Right renal pelvis (tissue), 4 donors: ENCODE measurements at regions not wholly inside any gene's neighbourhood (a gene's known extent, or its start where the extent isn't known, plus 50 kb on each side); places are given as distances from the start of the nearest gene placed in this dataset.
A peak's percentile ranks its signal among the peaks of the same experiment; 100 is the strongest.

Source experiments
- DNase-seq, 4 donors: peaks; one replicate each; pipeline ENCODE4 v3.0.0-alpha.2; 2013; ENCODE audit warnings: low read depth in 4 of 4, low spot score in 3 of 4, missing footprints in 1 of 4

DNA sequence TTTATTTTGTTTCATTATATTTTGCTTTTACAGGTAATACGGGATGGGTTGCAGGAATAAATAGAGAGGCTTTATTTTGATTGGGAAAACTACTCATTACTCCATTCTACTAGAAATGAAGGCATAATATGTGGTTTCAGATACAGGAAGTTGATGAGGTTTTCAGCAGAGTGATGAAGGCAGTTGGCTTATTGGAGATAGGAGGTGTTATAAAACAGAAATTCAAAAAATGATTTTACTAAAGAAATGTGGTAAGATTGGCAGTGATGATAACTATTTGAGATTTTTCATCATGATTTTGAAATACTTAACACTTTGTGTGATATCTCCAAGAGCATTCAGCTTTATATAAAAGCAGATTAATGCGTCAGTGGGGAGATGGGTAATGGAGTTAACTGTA lies 1445.7 kb upstream of the CADM2 start:
- no peak for DNase-seq

DNA sequence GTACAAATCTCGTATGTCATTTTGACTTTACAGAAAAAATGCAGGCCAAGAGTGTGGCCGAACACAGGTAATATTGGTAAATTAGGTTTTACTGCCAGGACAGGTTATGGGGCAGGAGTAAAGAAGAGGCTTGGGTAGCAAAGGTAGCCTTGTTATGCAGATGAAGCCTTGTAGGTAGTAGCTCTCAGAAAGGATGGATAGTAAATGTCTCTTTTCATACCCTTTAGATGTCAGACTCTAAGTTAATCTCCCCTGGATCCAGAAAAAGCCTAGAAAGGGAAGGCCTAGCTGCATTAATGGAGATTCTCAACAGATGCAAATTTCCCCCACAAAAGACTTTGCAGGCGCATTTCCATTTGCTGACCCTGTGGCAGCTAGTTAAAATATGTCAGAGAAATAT lies 1445.1 kb upstream of the CADM2 start:
- no peak for DNase-seq

DNA sequence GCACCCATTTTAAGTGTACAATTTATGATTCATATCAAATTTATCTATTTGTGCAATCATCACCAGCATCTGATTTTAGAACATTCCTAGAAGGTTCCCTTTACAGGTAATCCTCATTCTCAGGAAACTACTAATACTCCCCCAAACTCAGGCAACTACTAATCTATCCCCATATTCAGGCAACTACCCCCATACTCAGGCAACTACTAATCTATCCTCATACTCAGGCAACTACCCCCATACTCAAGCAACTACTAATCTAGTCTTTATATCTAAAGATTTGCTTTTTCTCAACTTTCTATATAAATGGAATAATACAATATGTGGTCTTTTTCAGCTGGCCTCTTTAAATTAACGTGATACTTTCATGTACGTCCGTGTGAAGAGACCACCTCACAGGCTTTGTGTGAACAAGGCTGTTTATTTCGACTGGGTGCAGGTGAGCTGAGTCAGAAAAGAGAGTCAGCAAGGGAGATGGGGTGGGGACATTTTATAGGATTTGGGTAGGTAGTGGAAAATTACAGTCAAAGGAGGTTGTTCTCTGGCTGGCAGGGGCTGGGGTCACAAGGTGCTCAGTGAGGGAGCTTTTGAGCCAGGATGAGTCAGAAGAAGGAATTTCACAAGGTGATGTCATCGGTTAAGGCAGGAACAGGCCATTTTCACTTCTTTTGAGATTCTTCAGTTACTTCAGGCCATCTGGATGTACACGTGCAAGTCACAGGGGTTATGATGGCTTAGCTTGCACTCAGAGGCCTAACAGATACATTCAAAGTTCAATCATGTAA lies 1444.5 kb upstream of the CADM2 start:
- no peak for DNase-seq

DNA sequence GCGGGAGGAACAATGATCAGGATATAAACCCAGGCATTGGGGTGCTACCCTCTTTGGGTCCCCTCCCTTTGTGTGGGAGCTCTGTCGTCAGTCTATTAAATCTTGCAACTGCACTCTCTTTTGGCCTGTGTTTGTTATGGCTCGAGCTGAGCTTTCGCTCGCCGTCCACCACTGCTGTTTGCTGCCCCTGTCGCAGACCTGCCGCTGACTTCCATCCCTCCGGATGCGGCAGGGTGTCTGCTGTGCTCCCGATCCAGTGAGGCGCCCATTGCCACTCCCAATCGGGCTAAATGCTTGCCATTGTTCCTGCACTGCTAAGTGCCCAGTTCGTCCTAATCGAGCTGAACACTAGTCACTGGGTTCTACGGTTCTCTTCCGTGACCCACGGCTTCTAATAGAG lies 1443.7 kb upstream of the CADM2 start:
- no peak for DNase-seq

DNA sequence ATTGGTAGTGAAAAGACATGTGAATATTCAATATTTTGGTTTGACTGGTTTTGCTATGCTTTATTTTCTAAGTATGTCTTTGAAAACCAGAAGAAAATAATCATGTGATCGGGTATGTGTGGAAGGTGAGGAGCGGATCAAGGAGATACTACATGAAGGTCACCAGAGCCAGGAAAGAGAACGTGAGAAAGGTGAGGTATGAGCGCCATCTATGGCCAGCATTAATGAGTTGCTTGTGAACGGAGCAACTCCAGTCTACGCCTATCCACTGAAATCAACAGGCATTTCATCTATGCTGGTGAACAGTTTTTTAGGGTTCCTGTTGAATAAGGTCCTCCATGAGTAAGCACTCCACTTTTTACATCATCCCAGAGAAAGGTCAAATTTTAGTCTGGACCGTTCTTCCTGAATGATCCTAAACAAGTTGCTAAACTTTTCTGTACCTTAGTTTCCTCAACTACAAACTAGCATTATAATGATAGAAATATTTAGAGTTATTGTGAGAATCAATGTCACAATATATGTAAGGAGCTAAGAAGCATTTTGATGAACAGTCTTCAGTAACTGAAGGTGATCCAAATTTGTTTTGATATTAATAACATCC lies 1435.2 kb upstream of the CADM2 start:
- peak; percentile 24 to 55 (median 34) for DNase-seq

DNA sequence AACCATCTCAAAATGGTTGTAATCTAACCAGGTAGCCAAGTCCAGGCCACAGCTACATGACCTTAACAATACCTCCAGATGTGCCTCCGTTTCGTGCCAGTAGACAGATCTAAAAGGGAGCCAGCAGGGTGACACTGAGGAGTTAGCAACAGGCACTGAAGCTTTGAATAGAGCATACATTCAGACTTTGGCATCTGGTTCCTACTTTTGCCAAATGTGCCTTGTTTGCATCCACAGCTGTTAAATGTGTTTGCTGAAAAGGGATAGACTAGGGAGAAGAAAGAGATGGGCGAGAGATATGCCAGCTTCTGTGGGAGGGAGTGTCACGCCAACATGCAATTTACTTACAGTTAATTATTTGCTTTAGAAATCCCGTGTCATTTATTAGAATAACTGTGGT lies 1433.9 kb upstream of the CADM2 start:
- no peak for DNase-seq

DNA sequence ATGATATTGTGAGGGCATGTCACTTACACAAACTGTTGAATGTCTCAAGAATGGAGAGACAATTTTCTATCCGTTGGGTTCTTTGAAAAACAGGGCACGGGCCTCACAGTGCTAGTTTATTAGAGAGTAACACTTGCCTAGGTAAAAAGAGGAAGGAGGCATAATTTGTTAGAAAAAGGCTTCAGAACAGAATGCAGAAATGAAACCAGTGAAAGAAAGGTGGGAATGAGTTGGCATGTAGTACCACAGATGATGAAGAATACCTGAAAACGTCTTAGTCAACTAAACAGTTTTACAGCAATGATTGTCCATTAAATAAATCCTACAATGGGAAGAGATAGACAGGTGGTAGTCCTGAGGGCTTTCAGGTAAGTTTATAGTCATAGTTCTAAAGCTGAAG lies 1399.7 kb upstream of the CADM2 start:
- no peak for DNase-seq

DNA sequence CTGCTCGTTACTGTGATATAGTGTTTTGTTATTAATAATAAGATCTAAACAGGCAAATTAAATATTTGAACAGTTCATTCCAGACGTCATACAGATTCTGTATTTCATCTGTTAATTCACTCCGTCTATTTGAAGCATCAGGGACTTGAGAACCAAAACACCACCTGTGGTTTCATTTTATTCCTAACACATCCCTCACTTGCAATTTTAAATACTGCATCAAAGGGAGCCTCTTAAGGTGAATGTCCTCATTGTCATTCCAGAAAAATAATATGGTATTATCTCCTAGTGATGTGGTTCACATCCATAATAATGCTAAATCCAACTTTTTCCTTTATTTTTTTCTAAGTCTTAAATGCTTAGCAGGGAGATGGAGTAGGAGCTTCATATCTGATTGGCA lies 1390.9 kb upstream of the CADM2 start:
- no peak for DNase-seq

DNA sequence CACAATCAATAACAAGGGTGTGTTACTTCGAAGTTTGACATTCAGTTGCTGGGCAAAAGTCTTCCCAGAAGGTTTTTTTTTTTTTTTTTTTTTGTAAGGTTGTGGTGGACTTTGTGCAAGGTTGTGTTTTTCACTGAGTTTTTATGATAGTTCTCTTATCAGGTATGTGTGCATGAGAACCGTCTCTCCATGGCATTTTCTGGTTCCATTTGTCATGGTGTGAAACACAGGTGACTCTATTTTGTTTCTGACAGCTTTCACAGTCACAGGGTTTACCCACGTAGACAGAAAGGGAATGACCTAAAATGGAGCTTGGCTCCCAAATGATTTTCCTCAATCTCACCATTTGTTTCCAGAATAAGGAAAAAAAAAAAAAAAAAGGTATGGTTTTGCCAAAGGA lies 1377.2 kb upstream of the CADM2 start:
- DNase-seq: no peak

DNA sequence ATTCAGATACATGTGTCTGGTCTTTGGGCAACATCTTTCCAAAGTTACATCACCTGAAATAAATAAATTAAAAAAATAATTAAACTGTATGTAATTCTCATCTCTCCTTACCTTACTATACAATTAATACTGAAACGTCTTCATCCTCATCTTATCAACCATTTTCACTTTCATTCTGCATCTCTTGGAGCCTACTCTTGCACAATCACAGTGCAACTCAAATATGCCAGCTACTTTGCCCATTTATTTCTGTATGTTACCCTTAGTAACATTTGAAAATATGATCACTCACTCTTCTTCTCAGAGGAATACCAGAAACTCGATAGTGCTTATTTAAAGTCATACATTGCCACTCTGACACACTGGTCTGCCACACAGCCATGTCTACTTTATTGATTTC lies 1357.1 kb upstream of the CADM2 start:
- no peak for DNase-seq

DNA sequence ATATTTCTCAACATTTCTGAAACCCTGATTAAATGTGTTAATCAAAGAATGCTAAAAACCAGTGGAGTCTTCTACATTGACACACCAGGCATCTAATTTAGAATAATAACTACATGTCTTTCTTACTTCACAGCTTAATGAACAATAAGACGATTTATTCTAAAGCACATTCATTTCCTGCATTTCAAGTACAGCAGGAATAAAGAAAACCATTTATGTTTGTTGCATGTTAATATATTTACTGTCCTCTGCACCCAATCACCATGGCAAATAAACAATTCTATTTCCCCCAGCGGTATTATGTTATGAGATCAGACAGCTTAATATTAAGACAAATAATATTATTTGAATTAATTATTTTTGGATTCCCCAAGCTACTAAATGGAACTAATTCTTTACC lies 1336.3 kb upstream of the CADM2 start:
- DNase-seq: no peak

DNA sequence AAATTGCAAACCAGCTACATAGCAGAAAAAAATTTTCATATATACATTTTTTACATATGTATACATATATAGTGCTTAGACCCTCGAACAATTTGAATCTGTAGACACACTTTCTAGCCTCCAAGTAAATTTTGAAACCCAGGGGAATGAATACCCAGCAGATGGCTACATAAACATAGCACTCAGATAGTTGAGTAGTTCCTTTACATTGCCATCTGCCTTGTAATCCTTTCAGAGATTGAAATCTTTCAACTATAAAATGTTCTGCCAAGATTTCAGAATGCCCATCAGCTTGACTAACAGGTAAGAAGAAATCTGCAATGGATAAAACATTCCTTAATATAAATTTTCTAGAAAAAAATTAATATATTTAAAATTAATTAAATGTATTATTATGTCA lies 1333.5 kb upstream of the CADM2 start:
- DNase-seq: no peak

DNA sequence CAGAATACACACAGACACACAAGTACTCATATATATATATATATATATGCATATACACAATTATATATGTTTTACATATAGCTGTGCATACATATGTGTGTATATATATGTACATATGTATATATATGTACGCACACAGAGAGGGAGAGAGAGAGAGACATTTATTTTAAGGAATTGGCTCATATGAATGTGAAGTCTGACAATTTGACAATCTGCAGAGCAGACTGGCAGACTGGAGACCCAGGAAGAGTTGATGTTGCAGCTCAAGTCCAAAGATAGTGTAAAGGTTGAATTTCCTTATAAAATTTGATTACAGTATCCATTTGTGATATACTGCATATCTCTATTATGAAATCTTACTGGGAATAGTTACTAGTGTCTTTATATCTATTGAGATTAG lies 1330.3 kb upstream of the CADM2 start:
- no peak for DNase-seq

DNA sequence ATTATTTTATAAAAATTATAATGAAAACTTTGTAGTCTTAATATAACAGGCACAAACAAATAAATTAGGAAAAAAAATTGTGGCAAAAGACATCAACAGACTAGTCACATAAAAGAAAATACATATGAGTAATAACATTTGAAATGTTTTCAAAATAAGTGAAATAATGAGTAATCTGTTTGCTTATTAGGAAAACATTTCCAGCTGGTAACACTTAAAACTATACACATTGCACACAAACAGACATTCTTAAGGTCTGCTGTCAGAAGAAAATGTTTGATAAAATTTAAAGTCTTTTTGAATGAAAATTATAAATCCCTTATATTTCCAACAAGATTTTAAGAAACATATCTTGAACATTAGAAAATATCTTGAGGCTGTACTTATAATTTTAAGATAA lies 1326.3 kb upstream of the CADM2 start:
- DNase-seq: no peak

DNA sequence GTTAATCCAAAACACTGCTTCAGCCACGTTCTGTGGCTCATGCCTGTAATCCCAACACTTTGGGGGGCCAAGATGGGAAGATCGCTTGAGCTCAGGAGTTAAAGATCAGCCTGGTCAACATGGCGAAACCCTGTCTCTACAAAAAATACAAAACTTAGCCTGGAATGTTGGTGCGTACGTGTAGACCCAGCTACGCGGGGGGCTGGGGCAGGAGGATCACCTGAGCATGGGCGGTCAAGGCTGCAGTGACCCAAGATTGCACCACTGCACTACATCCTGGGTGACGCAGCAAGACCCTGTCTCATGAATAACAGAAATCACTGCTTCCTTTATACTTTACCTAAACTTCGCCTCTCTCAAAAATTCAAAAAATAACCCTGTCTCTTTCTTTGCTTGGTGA lies 1325.0 kb upstream of the CADM2 start:
- DNase-seq: no peak

DNA sequence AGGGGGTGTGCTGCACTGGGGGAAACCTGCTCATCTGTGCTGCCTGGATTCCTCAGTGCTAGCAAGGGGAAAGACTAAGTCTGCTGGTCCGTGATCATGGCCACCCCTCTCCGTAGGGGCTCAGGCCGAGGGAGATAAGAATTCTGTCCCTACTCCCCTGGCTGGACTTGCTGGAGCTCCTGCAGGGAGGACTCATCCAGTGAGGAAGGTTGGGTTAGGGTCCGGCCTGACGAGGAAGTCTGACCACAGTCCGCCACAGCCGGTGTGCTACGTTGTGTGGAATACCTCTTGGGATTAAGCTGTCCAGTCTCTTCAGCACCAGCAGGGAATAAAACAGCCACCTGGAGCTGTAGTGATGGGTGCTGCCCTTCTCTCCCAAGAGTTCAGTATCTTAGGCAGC lies 1309.1 kb upstream of the CADM2 start:
- DNase-seq: no peak

DNA sequence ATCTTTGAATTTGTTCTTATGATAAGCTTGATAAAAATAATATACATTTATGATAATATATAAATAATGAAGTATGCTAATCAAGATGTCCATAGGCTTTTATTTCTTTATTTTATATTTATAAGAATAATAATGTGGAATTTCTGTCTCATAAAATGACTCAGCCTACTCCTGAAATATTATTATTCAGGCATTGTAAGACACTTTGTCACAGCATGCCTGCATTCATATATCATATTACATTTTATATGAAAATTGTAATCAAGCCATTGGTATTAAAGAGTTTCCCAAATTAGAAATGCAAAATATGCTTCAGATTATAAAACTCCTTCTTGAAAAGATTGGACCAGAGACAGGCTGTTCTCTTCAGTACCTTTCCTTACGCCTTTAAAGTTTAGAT lies 1303.7 kb upstream of the CADM2 start:
- no peak for DNase-seq

DNA sequence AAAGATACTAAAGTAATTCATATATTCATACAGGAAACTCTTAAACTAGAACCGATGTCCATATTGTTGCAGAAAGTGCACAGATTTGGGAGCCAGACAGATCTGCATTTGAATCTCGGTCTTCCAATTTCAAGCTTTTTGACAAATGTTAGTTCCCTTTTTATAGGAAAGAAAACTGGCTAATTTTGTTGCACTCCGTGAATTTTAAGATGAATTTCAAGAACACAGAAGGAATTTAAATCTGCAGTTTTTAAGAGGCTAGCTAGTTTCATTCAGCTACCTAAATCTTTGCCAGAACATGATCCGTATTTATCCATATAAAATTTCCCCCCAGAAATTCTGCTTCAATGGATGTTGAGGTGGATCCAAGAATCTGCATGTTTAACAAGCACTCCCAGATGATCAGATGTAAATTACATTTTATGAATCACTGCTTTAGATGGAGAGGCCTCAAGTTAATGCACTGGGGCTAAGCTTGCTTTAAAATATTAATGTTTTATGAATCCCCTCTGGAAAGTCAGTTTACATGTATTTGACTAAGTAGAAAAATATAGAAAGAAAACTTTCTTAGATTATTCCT lies 1296.3 kb upstream of the CADM2 start:
- no peak for DNase-seq

DNA sequence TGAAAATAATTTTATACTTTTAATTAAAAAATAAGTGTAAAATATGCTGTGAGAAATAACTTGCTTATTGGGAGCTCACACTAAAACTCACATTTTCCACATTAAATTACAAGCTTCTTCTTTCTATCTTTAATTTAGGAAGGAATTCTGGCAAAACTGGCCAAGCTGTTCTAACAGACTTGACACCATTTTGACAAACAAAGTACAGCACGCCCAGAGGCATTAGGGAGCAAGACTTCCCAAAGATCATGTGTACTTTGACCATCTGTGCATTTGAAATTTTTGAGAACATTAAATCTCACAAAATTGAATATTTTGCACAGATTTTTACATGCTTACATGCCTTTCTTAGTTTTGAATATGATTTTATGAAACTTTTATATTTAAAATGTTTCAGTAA lies 1288.4 kb upstream of the CADM2 start:
- DNase-seq: no peak

DNA sequence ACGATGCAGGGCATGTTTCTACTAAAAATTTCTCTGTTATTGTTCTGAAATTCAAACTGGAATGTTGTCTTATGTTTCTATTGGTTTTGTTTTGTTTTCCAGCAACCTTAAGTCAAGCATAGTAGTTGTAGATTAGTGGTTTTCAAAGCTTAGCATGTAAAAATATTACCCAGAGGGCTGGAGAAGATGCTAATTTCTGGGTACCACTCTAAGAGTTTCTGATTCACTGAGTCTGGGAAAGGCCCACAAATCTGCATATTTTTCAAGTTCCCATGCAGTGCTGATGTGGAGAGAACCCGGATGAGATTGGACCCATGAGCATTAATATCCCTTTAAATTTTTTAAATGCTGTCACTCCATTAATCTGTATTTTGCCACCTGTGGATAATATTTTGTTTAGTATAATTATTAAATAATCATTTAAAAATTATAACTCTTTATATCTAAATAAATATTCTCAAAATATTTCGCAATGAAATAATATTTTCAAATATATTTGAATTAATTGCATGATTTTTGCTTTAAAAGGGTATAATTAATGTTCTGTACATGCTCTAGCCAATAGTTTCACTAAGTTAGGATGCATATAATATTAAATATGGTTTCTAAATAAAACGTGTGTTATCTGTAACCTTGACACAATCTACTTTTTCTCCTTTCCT lies 1274.7 kb upstream of the CADM2 start:
- DNase-seq: no peak

DNA sequence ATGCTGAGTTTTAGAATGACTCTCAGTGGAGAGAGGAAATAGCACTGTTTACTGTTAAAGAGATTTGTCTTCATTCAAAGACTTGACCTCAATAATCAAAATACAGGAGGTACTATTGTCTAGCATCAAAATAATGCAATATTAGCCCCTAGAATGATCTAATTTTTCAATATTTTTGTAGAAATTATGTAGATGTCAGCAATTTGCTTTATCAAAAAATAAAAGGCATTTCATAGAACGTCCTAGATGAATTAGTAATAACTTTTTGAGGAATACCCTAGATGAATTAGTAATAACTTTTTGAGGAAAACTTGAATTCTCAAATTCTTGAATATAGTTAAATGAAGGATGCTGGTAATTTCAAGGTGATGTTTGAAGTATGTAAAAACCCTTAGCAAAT lies 1252.1 kb upstream of the CADM2 start:
- no peak for DNase-seq

DNA sequence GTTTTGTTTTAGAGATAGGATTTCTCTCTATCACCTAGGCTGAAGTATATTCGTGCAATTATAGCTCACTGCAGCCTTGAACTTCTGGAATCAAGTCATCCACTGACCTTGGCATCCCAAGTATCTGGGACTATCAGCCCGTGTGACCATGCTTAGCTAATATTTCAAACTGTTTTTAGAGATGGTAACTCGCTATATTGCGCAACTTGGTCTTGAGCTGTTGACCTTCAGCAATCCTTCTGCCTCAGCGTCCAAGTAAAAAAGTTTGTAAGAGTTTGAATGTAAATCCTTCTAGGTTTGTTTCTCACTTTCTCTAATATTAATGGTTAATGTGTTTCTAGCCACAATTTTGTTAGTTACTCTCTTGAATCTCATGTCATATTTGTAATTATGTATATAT lies 1243.5 kb upstream of the CADM2 start:
- no peak for DNase-seq
